ENCODE measurements at regions not wholly inside any gene's neighbourhood (a gene's known extent, or its start where the extent isn't known, plus 50 kb on each side); places are given as distances from the start of the nearest gene placed in this dataset.

GRCh38 chr10:71123023-71123422, 89.3 kb upstream of the UNC5B start:
- Histone ChIP-seq H2BK120ac (ENCODE audit: low read depth, low read length) (no peak overlapping the region), H3K56ac (ENCODE audit: extremely low read depth, insufficient read depth, low read length) (no peak overlapping the region), H2AK9ac (replicated peaks; ENCODE audit: low read depth, low read length, poor library complexity) (no peak overlapping the region), H2BK5ac (ENCODE audit: low read depth, low read length, poor library complexity, severe bottlenecking) (no peak overlapping the region), H3K14ac (replicated peaks; ENCODE audit: low read depth, low read length) (no peak overlapping the region), H3K36me3 (ENCODE audit: control insufficient read depth, insufficient read depth, low read length) (no peaks in the 10 kb centered on the region), H4K5ac (ENCODE audit: low read depth, low read length) (no peak overlapping the region), H3K79me1 (ENCODE audit: low read depth in 1 of 2, low read length in 2 of 2) (no peaks in the 10 kb centered on the region), H2BK15ac (ENCODE audit: low read depth, low read length) (no peak overlapping the region), H3K4ac (ENCODE audit: low read depth, low read length) (no peak overlapping the region), H2BK20ac (ENCODE audit: low read depth, low read length) (no peak overlapping the region), H3K27ac (ENCODE audit: insufficient read depth, low read length) (no peak overlapping the region), H3K23ac (ENCODE audit: low read depth, low read length) (no peak overlapping the region), H3K9ac (ENCODE audit: low read depth, low read length) (no peak overlapping the region), H2AK5ac (ENCODE audit: low read depth, low read length) (no peak overlapping the region), H3K9me3 (ENCODE audit: control insufficient read depth, insufficient read depth, low read length) (no peaks in the 10 kb centered on the region), H4K8ac (ENCODE audit: low read depth in 2 of 2, low read length in 2 of 2) (no peak overlapping the region), H4K20me1 (ENCODE audit: insufficient read depth, low read length) (no peaks in the 10 kb centered on the region), H4K91ac (ENCODE audit: insufficient read depth, low read depth, low read length) (no peak overlapping the region), H2AFZ (replicated peaks; ENCODE audit: low read length, poor library complexity) (no peak overlapping the region), H3K4me1 (ENCODE audit: control insufficient read depth, insufficient read depth, low read length) (no peaks in the 10 kb centered on the region), H3K27me3 (ENCODE audit: control insufficient read depth, insufficient read depth, low read length) (peaks cover 8% of the 10 kb centered on the region), H3K9me1 (ENCODE audit: insufficient read depth, low read length) (no peaks in the 10 kb centered on the region), H3K18ac (ENCODE audit: low read depth, low read length) (no peak overlapping the region), H3K4me2 (ENCODE audit: low read depth, low read length) (no peak overlapping the region), H3K4me3 (ENCODE audit: insufficient read depth, low read depth, low read length) (no peak overlapping the region)
- in situ Hi-C loops (cut with MboI; ENCODE audit: low sequenced_read_pairs) (no loop called here), intact Hi-C loops (cut with micrococcal nuclease) (no loop called here), dilution Hi-C loops (cut with HindIII; ENCODE audit: low sequenced_read_pairs, unreplicated experiment) (no loop called here)
- ChIA-PET CTCF (no interaction called here), POLR2A (ENCODE audit: unreplicated experiment) (interaction anchor here (0.6 kb wide), 1 partner anchor 86 kb away, joined by 3 read pairs; no protein-coding TSS in a partner anchor)
- no peak for TF ChIP-seq SMC3 (IDR thresholded peaks at IDR 0.05; ENCODE audit: low read depth, low read length)
- no peak for TF ChIP-seq RFX5 (IDR thresholded peaks at IDR 0.05; ENCODE audit: low read depth, low read length)
- no peak for TF ChIP-seq BHLHE40 (IDR thresholded peaks at IDR 0.05; ENCODE audit: low read depth, low read length)
- BruUV-seq (replicated peaks) = no TSS peak
- no peak for DNase-seq
- ATAC-seq (ENCODE audit: low read depth) = no peak

Measured in IMR-90 (cell line).